ENCODE measurements at regions not wholly inside any gene's neighbourhood (a gene's known extent, or its start where the extent isn't known, plus 50 kb on each side); places are given as distances from the start of the nearest gene placed in this dataset.

DNA sequence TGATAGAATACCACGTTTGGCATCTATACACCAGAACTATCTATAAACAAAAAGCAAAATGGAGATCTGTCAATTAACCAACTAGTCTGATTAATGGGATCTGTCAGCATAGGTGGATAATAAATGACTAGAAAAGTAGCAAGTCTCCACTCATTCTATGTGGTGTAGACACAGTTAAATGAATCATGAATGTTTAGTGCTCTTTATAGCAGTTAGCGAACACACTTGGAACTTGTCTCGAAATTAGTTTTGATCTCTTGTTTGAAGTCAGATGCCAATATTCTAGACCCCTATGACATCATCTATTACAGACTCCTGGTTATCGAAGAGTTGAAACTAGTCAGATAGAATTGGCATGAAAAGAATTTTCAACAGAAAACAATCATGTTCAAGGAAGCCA, 259.7 kb downstream of the AHR start:
- CTCF ChIA-PET, result no interaction called here
- no peak overlapping the region for H3K4me3 ChIP-seq (ENCODE audit: low read depth in 2 of 2, low read length in 2 of 2)
- BruUV-seq (replicated peaks), result no TSS peak
- in situ Hi-C loops (cut with HindIII; ENCODE audit: low pct_unique_long_range_greater_than_20kb, low sequenced_read_pairs) (no loop called here), intact Hi-C loops (cut with micrococcal nuclease; ENCODE audit: unreplicated experiment) (no loop called here)
- no peaks in the 10 kb centered on the region; the same call in 1 of the 2 replicates for H3K4me1 ChIP-seq (ENCODE audit: control insufficient read depth, insufficient read depth, low read length)
- H3K9me3 ChIP-seq (ENCODE audit: control insufficient read depth, insufficient read depth, low read depth, low read length), result no peaks in the 10 kb centered on the region
- no peak for TF ChIP-seq CTCF (IDR thresholded peaks at IDR 0.05)
- TF ChIP-seq SIN3A (IDR thresholded peaks at IDR 0.05; ENCODE audit: borderline replicate concordance, insufficient read depth, low read depth, low read length), result no peak
- TF ChIP-seq POLR2AphosphoS5 (IDR thresholded peaks at IDR 0.05; ENCODE audit: low read depth, low read length), result no peak
- TF ChIP-seq, protein P1, sequence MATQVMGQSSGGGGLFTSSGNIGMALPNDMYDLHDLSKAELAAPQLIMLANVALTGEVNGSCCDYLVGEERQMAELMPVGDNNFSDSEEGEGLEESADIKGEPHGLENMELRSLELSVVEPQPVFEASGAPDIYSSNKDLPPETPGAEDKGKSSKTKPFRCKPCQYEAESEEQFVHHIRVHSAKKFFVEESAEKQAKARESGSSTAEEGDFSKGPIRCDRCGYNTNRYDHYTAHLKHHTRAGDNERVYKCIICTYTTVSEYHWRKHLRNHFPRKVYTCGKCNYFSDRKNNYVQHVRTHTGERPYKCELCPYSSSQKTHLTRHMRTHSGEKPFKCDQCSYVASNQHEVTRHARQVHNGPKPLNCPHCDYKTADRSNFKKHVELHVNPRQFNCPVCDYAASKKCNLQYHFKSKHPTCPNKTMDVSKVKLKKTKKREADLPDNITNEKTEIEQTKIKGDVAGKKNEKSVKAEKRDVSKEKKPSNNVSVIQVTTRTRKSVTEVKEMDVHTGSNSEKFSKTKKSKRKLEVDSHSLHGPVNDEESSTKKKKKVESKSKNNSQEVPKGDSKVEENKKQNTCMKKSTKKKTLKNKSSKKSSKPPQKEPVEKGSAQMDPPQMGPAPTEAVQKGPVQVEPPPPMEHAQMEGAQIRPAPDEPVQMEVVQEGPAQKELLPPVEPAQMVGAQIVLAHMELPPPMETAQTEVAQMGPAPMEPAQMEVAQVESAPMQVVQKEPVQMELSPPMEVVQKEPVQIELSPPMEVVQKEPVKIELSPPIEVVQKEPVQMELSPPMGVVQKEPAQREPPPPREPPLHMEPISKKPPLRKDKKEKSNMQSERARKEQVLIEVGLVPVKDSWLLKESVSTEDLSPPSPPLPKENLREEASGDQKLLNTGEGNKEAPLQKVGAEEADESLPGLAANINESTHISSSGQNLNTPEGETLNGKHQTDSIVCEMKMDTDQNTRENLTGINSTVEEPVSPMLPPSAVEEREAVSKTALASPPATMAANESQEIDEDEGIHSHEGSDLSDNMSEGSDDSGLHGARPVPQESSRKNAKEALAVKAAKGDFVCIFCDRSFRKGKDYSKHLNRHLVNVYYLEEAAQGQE (IDR thresholded peaks at IDR 0.05; ENCODE audit: insufficient read depth in 1 of 2, low read depth in 2 of 2, low read length in 1 of 2), result no peak
- TF ChIP-seq TCF7L2 (IDR thresholded peaks at IDR 0.05; ENCODE audit: low read depth, low read length), result no peak
- no peaks in the 10 kb centered on the region for H3K36me3 ChIP-seq (ENCODE audit: control insufficient read depth, insufficient read depth, low read length)
- no peak for ATAC-seq
- no peak overlapping the region for H3K27ac ChIP-seq (ENCODE audit: low read length)
- H3K27me3 ChIP-seq (ENCODE audit: control insufficient read depth, insufficient read depth, low read length), result no peaks in the 10 kb centered on the region
- POLR2A ChIA-PET, result no interaction called here
- DNase-seq (ENCODE audit: low read depth, low spot score), result no peak

DNA sequence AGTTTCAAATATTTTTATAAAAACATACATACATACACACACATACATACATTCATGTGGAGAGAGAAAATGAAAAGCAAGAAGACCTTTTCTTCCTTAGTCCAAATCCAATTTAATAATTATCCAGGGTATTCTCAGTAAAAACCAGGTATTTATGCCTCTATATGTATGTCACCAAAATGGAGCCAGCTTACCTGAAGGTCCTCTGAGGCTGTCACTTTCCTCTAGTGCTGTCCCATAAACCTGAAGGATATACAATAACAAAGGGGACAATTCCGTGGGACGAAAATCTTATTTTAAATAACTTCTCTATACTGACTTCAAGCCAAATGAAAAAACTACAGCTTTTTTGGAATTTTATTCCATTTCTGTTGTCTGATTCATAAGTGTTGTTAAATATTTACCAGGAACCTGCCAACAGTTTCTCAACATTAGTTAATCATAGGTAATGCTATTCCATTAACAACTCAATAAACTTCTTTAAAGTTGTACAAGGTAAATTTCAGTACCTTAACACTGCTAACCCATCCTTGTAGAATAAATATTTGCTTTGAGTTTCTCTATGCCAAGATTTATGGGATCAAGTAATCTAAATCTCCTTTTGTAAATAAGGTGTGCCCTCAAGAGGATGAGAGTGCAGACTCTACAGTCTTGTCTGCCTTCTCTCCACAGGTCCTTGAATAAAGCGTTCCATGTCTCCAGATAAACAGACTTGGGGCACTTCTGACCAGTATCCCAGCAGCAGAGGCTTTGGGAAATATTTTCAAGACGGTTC, 260.3 kb downstream of the AHR start:
- no peak overlapping the region for H3K4me3 ChIP-seq (ENCODE audit: low read depth in 2 of 2, low read length in 2 of 2)
- BruUV-seq (replicated peaks), result no TSS peak
- in situ Hi-C loops (cut with HindIII; ENCODE audit: low pct_unique_long_range_greater_than_20kb, low sequenced_read_pairs), result no loop called here
- TF ChIP-seq POLR2AphosphoS5 (IDR thresholded peaks at IDR 0.05; ENCODE audit: low read depth, low read length), result no peak
- TF ChIP-seq, protein P1 (IDR thresholded peaks at IDR 0.05; ENCODE audit: insufficient read depth in 1 of 2, low read depth in 2 of 2, low read length in 1 of 2), result no peak
- no peak for TF ChIP-seq TCF7L2 (IDR thresholded peaks at IDR 0.05; ENCODE audit: low read depth, low read length)
- TF ChIP-seq CTCF (IDR thresholded peaks at IDR 0.05), result peak; percentile 6; the same call in 1 of the 2 replicates
- TF ChIP-seq SIN3A (IDR thresholded peaks at IDR 0.05; ENCODE audit: borderline replicate concordance, insufficient read depth, low read depth, low read length), result no peak
- intact Hi-C loops (cut with micrococcal nuclease; ENCODE audit: unreplicated experiment), result no loop called here
- ChIA-PET POLR2A (no interaction called here), CTCF (no interaction called here)
- H3K27me3 ChIP-seq (ENCODE audit: control insufficient read depth, insufficient read depth, low read length), result no peaks in the 10 kb centered on the region
- no peak overlapping the region for H3K27ac ChIP-seq (ENCODE audit: low read length)
- no peaks in the 10 kb centered on the region for H3K9me3 ChIP-seq (ENCODE audit: control insufficient read depth, insufficient read depth, low read depth, low read length)
- no peaks in the 10 kb centered on the region for H3K36me3 ChIP-seq (ENCODE audit: control insufficient read depth, insufficient read depth, low read length)
- DNase-seq (ENCODE audit: low read depth, low spot score) (no peak), ATAC-seq (no peak)
- no peaks in the 10 kb centered on the region; the same call in 1 of the 2 replicates for H3K4me1 ChIP-seq (ENCODE audit: control insufficient read depth, insufficient read depth, low read length)
